SK-N-SH treated with all-trans-retinoic acid at 6 μM for 48 hours (cell line): ENCODE measurements at regions not wholly inside any gene's neighbourhood (a gene's known extent, or its start where the extent isn't known, plus 50 kb on each side); places are given as distances from the start of the nearest gene placed in this dataset.

Source experiments
- ATAC-seq: fragments of 200-7000 bp; cut with Tn5 transposase; 3 replicates; pipeline ENCODE4 v1.9.1; 2020; ENCODE audit warnings: mild to moderate bottlenecking, moderate library complexity
- BACH2 ChIP-seq: fragments of 250-450 bp; sonication (Bioruptor Pico); IDR thresholded peaks from 2 replicates; pipeline ENCODE4 v1.9.0; 2021; ENCODE audit warnings: mild to moderate bottlenecking, borderline replicate concordance
- CSDC2 ChIP-seq: fragments of 250-450 bp; sonication (Bioruptor Pico); IDR thresholded peaks from 2 replicates; pipeline ENCODE4 v1.5.0; 2020; ENCODE audit warnings: mild to moderate bottlenecking, moderate library complexity
- CSRNP3 ChIP-seq: fragments of 250-450 bp; sonication (Bioruptor Pico); IDR thresholded peaks from 2 replicates; pipeline ENCODE4 v1.5.1; 2021; ENCODE audit warnings: mild to moderate bottlenecking, moderate library complexity
- ISL1 ChIP-seq: fragments of 250-450 bp; sonication (Bioruptor Pico); IDR thresholded peaks from 2 replicates; pipeline ENCODE4 v2.1.2; 2022; ENCODE audit warnings: mild to moderate bottlenecking, moderate library complexity
- OSR1 ChIP-seq: fragments of 250-450 bp; sonication (Bioruptor Pico); IDR thresholded peaks from 2 replicates; pipeline ENCODE4 v1.8.0; 2022; ENCODE audit warnings: moderate library complexity, mild to moderate bottlenecking, inconsistent platforms
- PATZ1 ChIP-seq: fragments of 250-450 bp; sonication (Bioruptor Pico); IDR thresholded peaks from 2 replicates; pipeline ENCODE4 v1.8.0; 2020; ENCODE audit warnings: mild to moderate bottlenecking, moderate library complexity, borderline replicate concordance
- POU6F1 ChIP-seq: fragments of 250-450 bp; sonication (Bioruptor Pico); IDR thresholded peaks from 2 replicates; pipeline ENCODE4 v1.8.0; 2021; ENCODE audit warnings: low read depth, mild to moderate bottlenecking, moderate library complexity, borderline replicate concordance
- PPARA ChIP-seq: fragments of 250-450 bp; sonication (Bioruptor Pico); IDR thresholded peaks from 2 replicates; pipeline ENCODE4 v1.5.0; 2020; ENCODE audit warnings: mild to moderate bottlenecking, borderline replicate concordance
- RARB ChIP-seq: fragments of 250-450 bp; sonication (Bioruptor Pico); IDR thresholded peaks from 2 replicates; pipeline ENCODE4 v1.8.0; 2021; ENCODE audit warnings: mild to moderate bottlenecking, moderate library complexity
- TCF4 ChIP-seq: fragments of 250-450 bp; sonication (Bioruptor Pico); IDR thresholded peaks from 2 replicates; pipeline ENCODE4 v1.8.0; 2021; ENCODE audit warnings: mild to moderate bottlenecking, moderate library complexity, borderline replicate concordance
- TOX ChIP-seq: fragments of 250-450 bp; sonication (Bioruptor Pico); IDR thresholded peaks from 2 replicates; pipeline ENCODE4 v1.8.0; 2021; ENCODE audit warnings: mild to moderate bottlenecking, moderate library complexity, borderline replicate concordance
- TSHZ2 ChIP-seq: fragments of 250-450 bp; sonication (Bioruptor Pico); IDR thresholded peaks from 2 replicates; pipeline ENCODE4 v1.5.0; 2020; ENCODE audit warnings: mild to moderate bottlenecking, moderate library complexity
- ZFP3 ChIP-seq: fragments of 250-450 bp; sonication (Bioruptor Pico); IDR thresholded peaks from 2 replicates; pipeline ENCODE4 v1.5.0; 2020; ENCODE audit warnings: mild to moderate bottlenecking, moderate library complexity
- ZNF565 ChIP-seq: fragments of 450-650 bp; formaldehyde crosslinking; conservative IDR thresholded peaks from 2 replicates; pipeline ENCODE4 v1.5.0; 2020; ENCODE audit warnings: low read depth, mild to moderate bottlenecking, moderate library complexity
- ZNF8 ChIP-seq: fragments of 450-650 bp; formaldehyde crosslinking; IDR thresholded peaks from 2 replicates; pipeline ENCODE4 v1.5.0; 2020; ENCODE audit warnings: mild to moderate bottlenecking, moderate library complexity

GRCh38 chr4:77481856-77482255 is 123.8 kb upstream of the CXCL13 start:
- TF ChIP-seq CSRNP3 (CRISPR knock-in tag): no peak
- TF ChIP-seq ZFP3 (CRISPR knock-in tag): no peak
- no peak for TF ChIP-seq TSHZ2
- ATAC-seq: no peak

- no peak for ATAC-seq
- no peak for TF ChIP-seq PATZ1 (CRISPR knock-in tag)
- TF ChIP-seq CSRNP3 (CRISPR knock-in tag): no peak
- TF ChIP-seq ZNF565 (CRISPR knock-in tag): no peak
- no peak for TF ChIP-seq TOX (CRISPR knock-in tag)
- TF ChIP-seq BACH2 (CRISPR knock-in tag): no peak
- TF ChIP-seq CSDC2 (CRISPR knock-in tag): no peak
- no peak for TF ChIP-seq RARB
- no peak for TF ChIP-seq POU6F1 (CRISPR knock-in tag)
- TF ChIP-seq PPARA (CRISPR knock-in tag): no peak
- no peak for TF ChIP-seq ISL1 (CRISPR knock-in tag)
- TF ChIP-seq TCF4 (CRISPR knock-in tag): no peak
- no peak for TF ChIP-seq ZNF8 (CRISPR knock-in tag)
- TF ChIP-seq TSHZ2: no peak
Measured at GRCh38 chr4:77488882-77489281, 116.7 kb upstream of the CXCL13 start.

- TF ChIP-seq PPARA (CRISPR knock-in tag) (no peak), OSR1 (CRISPR knock-in tag) (no peak), ZNF565 (CRISPR knock-in tag) (no peak), TOX (CRISPR knock-in tag) (no peak)
- TF ChIP-seq, all 23 proteins: peak for 0
- no peak for ATAC-seq
Measured at GRCh38 chr4:77493120-77493752, 112.4 kb upstream of the CXCL13 start.
